Calu3 (cell line): ENCODE measurements at regions not wholly inside any gene's neighbourhood (a gene's known extent, or its start where the extent isn't known, plus 50 kb on each side); places are given as distances from the start of the nearest gene placed in this dataset.

Experiments used
- BruUV-seq: library from RNA; stranded (reverse); fragments of 400-500 nt; replicated peaks from 2 replicates; lab custom pipeline; 2021; lab: Mats Ljungman, UMichigan
- CTCF ChIA-PET: fragments of 300-600 bp; sonication (Branson Sonifier 250); formaldehyde crosslinking; loops from one replicate; lab custom pipeline; 2022; ENCODE audit warnings: antibody characterized with exemption; lab: Charles Lee
- DNase-seq: peaks from one replicate; pipeline ENCODE4 v3.0.0; 2022
- H3K27ac Mint-ChIP-seq: one replicate; pipeline ENCODE4 v1.8.0; 2022; ENCODE audit warnings: mixed read lengths; ENCODE audit not compliant: unreplicated experiment
- H3K27me3 Mint-ChIP-seq: one replicate; pipeline ENCODE4 v1.8.0; 2022; ENCODE audit warnings: mixed read lengths; ENCODE audit not compliant: unreplicated experiment
- H3K36me3 Mint-ChIP-seq: one replicate; pipeline ENCODE4 v1.8.0; 2022; ENCODE audit warnings: mild to moderate bottlenecking, moderate library complexity, mixed read lengths; ENCODE audit not compliant: insufficient read depth, unreplicated experiment
- H3K4me1 Mint-ChIP-seq: one replicate; pipeline ENCODE4 v1.8.0; 2022; ENCODE audit warnings: mild to moderate bottlenecking, low read depth, mixed read lengths; ENCODE audit not compliant: unreplicated experiment
- H3K4me3 Mint-ChIP-seq: one replicate; pipeline ENCODE4 v1.8.0; 2022; ENCODE audit warnings: mild to moderate bottlenecking, low read depth, moderate library complexity, mixed read lengths; ENCODE audit not compliant: unreplicated experiment
- H3K9me3 Mint-ChIP-seq: one replicate; pipeline ENCODE4 v1.8.0; 2022; ENCODE audit warnings: low read depth, mixed read lengths; ENCODE audit not compliant: unreplicated experiment
- intact Hi-C: fragments of 100-400 bp; cut with micrococcal nuclease; formaldehyde crosslinking; loops from one replicate; pipeline ENCODE4 v1.10.0; 2022; ENCODE audit not compliant: unreplicated experiment
- TF ChIP-seq, protein P1 (sequence below): fragments of 200-600 bp; IDR thresholded peaks from one replicate; pipeline ENCODE4 v1.8.0; 2022; ENCODE audit warnings: antibody characterized with exemption; ENCODE audit not compliant: unreplicated experiment

GRCh38 chr1:106523497-106523896, 533.0 kb upstream of the PRMT6 start:
- Mint-ChIP-seq H3K27me3 (no peaks in the 10 kb centered on the region), H3K27ac (no peak overlapping the region), H3K9me3 (peaks cover 2% of the 10 kb centered on the region), H3K4me1 (no peaks in the 10 kb centered on the region), H3K36me3 (no peaks in the 10 kb centered on the region), H3K4me3 (no peak overlapping the region)
- CTCF ChIA-PET, result no interaction called here
- intact Hi-C loops, result no loop called here
- no TSS peak for BruUV-seq
- TF ChIP-seq, protein P1, sequence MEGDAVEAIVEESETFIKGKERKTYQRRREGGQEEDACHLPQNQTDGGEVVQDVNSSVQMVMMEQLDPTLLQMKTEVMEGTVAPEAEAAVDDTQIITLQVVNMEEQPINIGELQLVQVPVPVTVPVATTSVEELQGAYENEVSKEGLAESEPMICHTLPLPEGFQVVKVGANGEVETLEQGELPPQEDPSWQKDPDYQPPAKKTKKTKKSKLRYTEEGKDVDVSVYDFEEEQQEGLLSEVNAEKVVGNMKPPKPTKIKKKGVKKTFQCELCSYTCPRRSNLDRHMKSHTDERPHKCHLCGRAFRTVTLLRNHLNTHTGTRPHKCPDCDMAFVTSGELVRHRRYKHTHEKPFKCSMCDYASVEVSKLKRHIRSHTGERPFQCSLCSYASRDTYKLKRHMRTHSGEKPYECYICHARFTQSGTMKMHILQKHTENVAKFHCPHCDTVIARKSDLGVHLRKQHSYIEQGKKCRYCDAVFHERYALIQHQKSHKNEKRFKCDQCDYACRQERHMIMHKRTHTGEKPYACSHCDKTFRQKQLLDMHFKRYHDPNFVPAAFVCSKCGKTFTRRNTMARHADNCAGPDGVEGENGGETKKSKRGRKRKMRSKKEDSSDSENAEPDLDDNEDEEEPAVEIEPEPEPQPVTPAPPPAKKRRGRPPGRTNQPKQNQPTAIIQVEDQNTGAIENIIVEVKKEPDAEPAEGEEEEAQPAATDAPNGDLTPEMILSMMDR, result no peak
- DNase-seq, result no peak

GRCh38 chr1:106524631-106525030, 531.8 kb upstream of the PRMT6 start:
- no peaks in the 10 kb centered on the region for H3K27me3 Mint-ChIP-seq
- H3K36me3 Mint-ChIP-seq, result no peaks in the 10 kb centered on the region
- TF ChIP-seq, protein P1, result no peak
- no peak overlapping the region for H3K4me3 Mint-ChIP-seq
- no peaks in the 10 kb centered on the region for H3K4me1 Mint-ChIP-seq
- CTCF ChIA-PET, result no interaction called here
- DNase-seq, result no peak
- no TSS peak for BruUV-seq
- no peak overlapping the region for H3K27ac Mint-ChIP-seq
- H3K9me3 Mint-ChIP-seq, result peaks cover 3% of the 10 kb centered on the region
- intact Hi-C loops, result no loop called here

GRCh38 chr1:106526650-106527049, 529.8 kb upstream of the PRMT6 start:
- Mint-ChIP-seq H3K9me3 (peaks cover 8% of the 10 kb centered on the region), H3K27ac (no peak overlapping the region), H3K36me3 (no peaks in the 10 kb centered on the region), H3K27me3 (no peaks in the 10 kb centered on the region), H3K4me1 (no peaks in the 10 kb centered on the region), H3K4me3 (no peak overlapping the region)
- intact Hi-C loops, result no loop called here
- DNase-seq, result no peak
- CTCF ChIA-PET, result no interaction called here
- no TSS peak for BruUV-seq
- TF ChIP-seq, protein P1, result no peak

GRCh38 chr1:106534612-106535011, 521.9 kb upstream of the PRMT6 start:
- DNase-seq, result no peak
- Mint-ChIP-seq H3K27ac (no peak overlapping the region), H3K27me3 (no peaks in the 10 kb centered on the region), H3K4me3 (no peak overlapping the region), H3K36me3 (no peaks in the 10 kb centered on the region), H3K9me3 (peaks cover 5% of the 10 kb centered on the region), H3K4me1 (no peaks in the 10 kb centered on the region)
- no TSS peak for BruUV-seq
- TF ChIP-seq, protein P1, result no peak
- intact Hi-C loops, result no loop called here
- CTCF ChIA-PET, result no interaction called here
